GM18507 (cell line): ENCODE measurements at regions not wholly inside any gene's neighbourhood (a gene's known extent, or its start where the extent isn't known, plus 50 kb on each side); places are given as distances from the start of the nearest gene placed in this dataset.

Experiments
- DNase-seq: peaks from one replicate; pipeline ENCODE4 v3.0.0; 2011; ENCODE audit warnings: low read depth; ENCODE audit not compliant: insufficient read length; ENCODE audit errors: extremely low spot score
- FAIRE-seq: peaks from 2 replicates; lab custom pipeline; 2011; peaks lifted over from hg19 to GRCh38; lab: Jason Lieb, UNC

DNA sequence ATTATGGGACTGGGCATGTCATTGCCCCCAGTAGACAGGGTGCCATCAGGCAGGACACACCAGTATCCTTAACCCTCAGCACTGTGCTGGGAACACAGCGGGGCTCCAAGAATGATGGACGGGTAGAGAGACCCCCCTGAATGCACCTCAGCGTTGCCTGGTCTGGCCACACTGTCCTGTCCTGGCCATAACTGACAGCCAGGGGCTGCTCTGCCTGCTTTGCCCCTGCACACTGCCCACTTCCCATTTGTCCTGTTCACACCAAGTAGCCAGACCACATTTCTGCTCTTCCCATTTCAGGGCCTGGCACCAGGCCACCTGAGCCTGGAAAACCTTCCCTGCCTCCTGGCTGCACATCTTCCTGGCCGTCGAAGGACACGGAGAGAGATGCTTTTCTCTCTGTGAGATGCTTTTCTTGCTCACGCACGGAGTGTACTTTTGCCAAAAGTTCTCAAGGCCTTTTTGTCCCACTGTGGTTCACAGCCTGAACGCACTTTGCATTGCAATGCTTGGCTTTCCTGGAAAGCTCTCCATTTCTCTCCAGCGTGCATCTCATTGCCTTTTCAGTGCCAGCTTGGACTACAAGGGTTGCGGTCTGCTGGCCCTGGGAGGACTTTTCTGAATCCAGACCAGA lies 131.0 kb upstream of the EEPD1 start:
- FAIRE-seq: no peak

DNA sequence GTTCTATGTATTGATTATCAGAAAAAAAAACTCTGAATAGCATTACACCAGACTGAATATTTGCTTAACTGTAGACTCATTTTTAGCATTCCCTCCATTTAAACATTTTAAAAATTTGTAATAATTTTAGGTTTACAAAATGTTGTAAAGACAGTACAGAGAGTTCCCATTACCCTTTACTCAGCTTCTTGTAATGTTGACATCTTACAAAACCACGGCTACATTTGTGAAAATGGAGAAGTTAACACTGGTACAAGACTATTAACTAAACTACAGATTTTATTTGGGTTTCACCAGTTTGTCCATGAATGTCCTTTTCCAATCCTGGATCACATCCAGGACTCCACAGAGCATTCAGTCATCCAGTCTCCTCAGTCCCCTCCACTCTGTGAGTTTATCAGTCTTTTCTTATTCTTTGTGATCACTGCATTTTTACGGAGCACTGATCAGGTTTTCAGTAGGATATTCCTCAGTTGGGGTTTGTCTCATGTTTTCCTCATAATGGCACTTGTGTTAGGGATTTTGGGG lies 130.0 kb upstream of the EEPD1 start:
- DNase-seq (no peak), FAIRE-seq (no peak)

More for the DNA sequence above, 131.0 kb upstream of the EEPD1 start:
- no peak for DNase-seq

DNA sequence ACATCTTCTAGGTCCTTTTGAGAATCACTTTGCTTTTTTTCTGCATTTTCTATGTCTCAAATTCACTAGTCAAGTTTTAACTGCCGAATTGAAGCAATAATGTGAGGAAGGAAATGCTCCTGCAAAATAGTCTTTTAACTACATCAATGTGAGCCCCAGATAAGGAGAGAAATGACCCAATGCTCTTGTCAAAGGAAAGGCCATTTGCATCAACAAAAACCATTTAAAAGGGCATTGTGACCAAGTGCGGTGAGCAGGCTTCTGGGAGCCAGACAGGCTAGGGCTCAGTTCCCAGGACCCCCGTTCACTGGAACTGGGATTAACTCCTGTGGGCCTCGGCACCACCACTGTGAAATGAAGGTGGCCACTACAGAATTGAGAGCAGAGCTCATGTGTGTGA lies 127.9 kb upstream of the EEPD1 start:
- DNase-seq: no peak

DNA sequence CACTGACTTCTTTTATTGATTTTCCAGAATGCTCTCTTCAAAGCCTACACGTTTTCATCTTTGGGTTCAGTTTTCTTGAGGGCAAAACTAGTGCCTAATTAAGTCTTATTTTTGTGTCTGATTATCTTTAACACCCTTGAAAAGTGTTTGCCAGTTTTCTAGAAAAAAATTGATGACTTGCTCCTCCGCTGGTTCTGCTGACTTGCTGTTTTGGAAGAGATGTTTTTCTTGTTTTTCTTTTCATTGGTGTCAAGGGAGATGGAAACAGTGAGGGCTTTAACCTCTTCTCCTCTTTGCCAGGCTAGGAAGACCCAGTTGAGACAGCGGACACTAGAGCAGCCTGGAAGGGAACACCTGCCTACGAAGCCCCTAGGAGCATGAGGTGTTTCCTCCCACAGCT lies 123.7 kb upstream of the EEPD1 start:
- FAIRE-seq (no peak), DNase-seq (no peak)

More for the DNA sequence above, 127.9 kb upstream of the EEPD1 start:
- no peak for FAIRE-seq

DNA sequence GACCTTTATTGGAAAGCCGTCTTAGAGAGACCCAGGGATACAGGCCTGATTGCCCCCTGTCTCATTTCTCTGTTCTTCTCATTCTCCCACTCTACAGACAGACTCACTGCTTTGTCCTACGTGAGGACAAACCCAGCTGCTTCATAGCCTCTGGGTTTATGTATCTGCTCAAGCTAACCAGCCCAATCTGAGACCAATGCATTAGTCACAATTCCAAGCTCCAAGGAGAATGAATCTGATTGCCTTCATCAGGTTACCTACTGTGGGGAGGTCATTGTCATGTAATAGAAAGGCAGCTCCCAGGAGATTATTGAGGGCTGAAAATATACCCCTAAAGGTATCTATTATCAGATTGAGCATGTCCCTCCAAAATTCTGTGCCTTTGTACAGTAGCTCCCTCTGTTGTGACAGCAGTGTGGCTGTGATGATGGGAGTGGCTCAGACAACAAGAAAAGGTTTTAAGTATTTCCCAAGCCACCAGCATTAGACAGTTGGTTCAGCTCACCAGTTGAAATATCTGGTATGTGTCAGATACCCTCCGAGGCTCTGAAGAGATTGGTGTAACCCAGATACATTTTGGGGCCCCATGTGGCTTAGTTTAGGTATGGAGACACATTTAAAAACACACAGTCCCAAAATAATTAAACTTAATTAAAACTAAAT lies 123.1 kb upstream of the EEPD1 start:
- FAIRE-seq: no peak
- DNase-seq: no peak

DNA sequence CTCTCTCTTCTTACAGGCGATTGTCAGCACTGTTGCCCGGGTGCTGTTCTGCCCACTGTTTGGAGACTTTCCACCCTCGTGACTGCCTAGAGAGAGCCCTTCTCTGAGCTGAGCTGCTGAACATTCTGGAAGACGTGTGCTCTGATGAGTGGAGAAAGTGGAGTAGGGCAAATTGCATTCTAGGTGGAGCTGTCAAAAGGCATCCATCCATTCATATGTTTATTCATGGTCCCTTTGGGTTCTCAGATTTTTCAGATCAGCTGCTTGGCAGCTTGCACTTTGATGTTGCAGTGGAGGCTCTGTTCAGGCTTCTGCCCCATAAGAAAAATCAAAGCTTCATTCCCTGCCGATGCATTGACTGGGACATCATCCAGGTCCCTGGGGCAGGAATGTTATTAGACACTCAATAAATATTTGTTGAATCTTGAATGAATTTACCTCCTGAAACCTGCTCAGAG lies 120.7 kb upstream of the EEPD1 start:
- no peak for DNase-seq
- FAIRE-seq: no peak

DNA sequence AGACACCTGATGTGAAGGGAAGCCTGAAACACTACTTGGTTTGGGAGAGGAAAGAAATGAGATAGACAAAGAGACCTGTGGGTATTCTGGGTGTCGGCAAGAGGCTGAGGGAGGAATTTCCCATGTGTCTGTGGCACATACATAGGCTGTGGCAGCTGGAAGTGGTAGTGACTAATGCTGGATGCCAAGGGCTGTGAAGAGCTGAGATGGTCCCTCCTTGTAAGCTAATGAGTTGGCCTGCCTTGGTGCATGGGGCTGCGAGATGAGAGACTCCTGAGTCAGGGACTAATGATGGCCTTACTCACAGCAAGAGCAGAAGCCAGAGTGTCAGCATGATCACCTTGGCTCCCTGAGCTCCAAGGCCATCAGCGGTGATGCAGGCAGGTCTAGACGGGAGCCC lies 119.0 kb upstream of the EEPD1 start:
- DNase-seq: no peak
- no peak for FAIRE-seq

DNA sequence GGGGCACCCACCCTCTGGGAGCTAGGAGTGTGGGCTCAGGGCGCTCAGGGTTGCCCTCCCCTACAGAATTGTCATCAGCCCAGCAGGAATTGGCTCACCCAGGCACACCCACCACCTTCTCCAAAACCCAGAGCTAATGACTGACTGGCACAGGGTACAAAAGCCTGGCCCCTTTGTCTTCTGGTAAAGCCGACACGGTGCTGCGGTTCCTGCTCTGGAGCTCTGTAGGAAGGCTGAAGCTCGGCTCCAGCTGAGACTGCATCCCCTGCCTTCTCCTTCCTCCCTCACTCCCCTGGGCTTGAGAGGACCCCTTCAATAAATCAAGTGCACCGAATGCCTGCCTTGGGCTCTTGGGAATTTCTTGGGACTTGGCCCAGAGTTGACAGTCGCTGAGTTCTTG lies 117.9 kb upstream of the EEPD1 start:
- FAIRE-seq (no peak), DNase-seq (no peak)

DNA sequence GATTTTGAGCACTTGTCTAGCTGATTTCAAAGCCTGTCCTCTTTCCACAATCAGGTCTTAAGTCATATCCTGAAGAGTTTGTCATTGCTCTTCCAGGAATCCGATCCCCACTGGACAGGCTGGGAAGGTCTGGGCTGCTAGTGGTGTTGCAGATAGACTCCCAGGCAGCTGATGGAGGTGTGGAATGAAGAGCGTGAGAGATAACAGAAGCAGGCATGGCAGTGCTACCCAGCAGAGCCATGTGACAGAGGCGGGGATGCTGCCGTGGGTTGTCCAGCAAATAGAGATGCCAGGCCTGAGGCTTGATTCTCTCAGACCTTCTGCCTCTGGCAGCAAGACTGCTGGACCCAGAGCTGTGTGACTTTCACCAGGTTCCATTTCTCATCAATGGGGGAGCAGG lies 116.5 kb upstream of the EEPD1 start:
- FAIRE-seq (no peak), DNase-seq (no peak)

DNA sequence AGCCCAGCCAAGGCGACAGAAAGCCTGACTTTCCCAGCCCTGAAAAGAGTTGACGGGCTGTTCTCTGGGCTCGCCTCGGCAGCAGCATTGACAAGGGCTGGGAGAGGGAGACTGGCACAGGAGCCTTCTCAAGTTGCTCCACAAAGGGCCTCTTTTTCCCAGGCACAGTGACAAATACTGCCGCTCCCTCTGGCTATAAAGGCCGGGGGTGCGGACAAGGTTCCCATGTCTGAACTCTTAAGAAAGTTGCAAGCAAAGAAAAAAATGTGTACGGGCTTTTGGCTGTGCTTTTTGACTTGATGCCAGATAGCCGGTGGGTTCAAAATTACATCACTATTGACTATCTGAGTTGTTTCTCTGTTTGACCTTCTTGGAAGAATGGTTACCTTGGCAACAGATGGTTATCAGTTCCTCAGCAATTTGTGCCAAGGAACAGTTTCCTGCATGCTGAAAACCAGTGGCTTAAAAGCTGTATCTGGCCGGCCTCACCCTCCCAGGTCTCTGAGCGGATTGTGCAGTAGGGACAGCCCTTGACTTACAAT lies 115.9 kb upstream of the EEPD1 start:
- DNase-seq: no peak
- no peak for FAIRE-seq

DNA sequence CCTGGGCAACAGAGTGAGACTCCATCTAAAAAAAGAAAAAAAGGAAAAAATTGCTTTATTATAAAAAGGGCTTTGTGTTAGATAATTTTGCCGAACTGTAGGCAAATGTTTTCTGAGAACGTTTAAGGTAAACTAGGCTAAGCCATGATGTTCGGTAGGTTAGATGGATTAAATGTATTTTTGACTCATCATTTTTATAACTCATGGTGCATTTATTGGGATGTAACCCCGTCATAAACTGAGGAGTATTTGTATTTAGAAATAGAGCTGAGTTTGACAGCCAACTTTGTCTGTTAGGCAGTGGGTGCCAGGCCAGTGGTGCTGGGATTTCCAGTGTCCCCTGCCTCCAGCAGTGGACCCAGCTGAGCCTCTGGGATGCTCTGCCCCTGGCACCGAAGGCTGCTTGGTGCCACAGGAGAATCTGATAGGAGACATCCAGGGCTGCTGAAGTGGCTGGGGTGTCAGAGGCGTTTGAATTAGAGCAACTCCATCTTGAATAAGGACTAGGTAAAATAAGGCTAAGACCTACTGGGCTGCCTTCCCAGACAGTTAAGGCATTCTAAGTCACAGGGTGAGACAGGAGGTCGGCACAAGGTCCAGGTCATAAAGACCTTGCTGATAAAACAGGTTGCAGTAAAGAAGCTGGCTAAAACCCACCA lies 114.9 kb upstream of the EEPD1 start:
- FAIRE-seq (no peak), DNase-seq (no peak)

DNA sequence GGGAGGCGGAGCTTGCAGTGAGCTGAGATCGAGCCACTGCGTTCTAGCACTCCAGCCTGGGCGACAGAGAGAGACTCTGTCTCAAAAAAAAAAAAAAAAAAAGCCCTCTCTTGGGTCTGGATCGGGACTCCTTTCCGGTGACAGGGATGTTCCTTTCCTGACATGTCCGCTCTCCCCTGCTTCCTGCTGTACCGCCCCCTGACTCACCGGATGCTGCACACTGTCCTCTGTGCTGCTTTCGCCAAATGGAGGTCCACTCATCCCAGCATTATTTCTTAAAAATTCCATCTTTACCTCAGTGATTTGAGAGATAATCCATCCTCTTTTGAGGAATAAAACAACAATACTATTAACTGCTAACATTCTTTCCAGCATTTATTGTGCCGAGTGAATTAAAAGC lies 113.8 kb upstream of the EEPD1 start:
- DNase-seq: no peak
- FAIRE-seq: no peak

DNA sequence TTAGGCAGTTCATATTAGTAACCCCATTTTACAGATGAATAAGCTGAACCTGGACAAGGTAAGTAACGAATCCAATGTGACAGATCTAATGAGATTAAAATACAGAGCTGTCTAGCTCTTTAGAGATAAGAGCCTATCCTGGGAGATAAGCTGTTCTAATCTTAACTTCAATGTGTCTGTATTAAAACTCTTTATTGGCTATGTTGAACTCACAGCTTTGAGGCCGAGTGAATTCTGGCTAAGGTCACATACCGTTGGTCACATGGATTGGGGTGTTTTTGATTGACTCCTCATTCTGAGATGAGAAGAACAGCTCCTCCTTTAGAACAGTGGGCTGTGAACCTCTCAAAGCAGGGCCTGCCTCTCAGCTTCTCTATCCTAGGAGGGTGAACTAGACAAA lies 113.4 kb upstream of the EEPD1 start:
- FAIRE-seq (no peak), DNase-seq (no peak)

DNA sequence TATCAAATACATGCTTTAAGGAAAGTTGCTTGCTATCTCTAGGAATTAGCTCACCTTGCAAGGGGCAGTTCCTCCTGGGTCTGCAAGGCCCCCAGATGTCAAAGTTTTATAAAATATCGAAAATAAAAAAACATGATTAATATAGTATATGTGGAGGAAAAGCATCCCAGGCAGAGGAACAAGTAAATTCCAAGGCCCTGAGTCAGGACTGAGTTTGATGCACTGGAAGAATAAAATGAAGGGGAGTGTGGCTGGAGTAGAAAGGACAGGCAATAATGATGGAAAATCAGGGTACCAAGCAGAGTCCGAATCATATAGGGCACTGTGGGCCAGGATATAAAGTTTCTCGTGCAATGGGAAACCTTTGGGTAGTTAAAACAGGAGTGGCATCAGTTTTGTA lies 112.4 kb upstream of the EEPD1 start:
- FAIRE-seq (no peak), DNase-seq (no peak)

DNA sequence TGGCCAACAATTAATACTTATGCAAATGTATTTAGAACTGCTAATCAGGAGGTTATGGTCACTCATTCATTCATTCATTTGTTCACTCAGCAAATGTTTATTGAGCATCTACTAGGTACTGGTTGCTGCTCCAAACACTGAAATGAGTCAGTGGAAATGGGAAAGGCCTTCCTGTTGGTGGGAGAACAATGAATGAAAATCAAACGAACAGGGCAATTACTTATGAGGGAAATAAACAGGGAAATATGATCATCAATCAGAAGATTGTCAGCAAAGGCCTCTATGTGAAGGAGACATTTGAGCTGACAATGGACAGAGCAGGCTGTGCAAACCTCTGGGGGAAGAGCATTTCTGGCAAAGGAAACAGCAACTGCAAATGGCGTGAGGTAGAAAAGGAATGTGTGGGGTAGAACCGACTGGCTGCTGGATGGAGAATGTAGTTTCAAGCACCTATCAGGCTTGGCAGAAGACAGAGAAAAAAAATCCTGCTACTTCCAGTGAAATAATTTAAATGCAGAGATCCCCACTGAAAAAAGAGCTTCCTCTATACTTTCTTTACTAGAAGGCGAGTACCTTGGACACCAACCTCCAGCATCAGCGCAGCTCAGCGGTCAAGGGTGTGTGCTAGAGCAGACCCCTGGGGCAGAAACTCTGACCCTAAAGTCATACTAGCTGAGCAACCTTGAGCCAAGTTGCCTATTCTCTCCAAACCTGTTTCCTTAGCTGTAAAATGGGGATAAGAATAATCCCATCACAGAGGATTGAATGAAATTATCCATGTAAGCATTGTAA lies 108.8 kb upstream of the EEPD1 start:
- no peak for FAIRE-seq
- DNase-seq: no peak

DNA sequence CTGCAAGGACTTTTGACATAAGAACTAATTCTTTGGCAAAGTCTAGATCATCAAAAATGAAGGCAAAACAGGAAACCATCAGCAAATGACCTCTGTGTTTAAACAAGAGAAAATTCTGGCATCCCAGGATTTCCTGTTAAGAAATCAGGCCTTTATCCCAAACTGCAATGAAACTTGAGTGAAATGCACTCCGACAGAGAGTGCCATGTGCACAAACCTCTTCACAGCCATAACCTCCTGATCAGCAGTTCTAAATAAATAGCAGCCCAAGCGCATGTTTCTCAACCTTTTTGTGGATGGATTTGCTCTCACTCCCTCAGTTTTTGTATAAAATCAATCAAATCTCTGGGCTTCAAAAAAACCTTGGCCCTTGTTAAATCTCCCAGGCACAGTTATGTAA lies 107.7 kb upstream of the EEPD1 start:
- FAIRE-seq (no peak), DNase-seq (no peak)

DNA sequence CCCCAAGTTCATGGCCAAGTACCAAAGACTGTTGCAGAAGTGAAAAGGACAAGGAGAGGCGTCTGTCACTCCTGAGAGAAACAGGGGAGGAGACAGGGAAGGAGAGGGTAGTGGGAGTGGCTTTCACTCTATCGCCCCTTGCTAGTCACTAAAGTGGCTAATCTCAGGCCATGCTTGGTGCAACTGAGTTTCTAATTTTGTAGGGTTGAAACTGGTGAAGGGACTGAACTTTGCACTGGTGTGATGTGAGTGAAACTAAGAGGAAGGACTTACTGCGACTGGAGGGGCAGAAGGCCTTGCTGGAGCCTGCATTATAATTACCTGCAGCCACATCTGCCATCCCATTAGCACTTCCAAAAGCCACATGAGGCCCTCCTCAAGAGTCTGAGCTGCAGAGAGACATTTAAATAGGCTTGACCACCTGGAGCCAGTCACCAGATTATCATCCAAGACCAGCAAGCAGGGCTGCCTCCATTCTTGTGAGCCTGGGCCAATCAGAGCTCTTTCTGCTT lies 107.2 kb upstream of the EEPD1 start:
- FAIRE-seq (no peak), DNase-seq (no peak)

DNA sequence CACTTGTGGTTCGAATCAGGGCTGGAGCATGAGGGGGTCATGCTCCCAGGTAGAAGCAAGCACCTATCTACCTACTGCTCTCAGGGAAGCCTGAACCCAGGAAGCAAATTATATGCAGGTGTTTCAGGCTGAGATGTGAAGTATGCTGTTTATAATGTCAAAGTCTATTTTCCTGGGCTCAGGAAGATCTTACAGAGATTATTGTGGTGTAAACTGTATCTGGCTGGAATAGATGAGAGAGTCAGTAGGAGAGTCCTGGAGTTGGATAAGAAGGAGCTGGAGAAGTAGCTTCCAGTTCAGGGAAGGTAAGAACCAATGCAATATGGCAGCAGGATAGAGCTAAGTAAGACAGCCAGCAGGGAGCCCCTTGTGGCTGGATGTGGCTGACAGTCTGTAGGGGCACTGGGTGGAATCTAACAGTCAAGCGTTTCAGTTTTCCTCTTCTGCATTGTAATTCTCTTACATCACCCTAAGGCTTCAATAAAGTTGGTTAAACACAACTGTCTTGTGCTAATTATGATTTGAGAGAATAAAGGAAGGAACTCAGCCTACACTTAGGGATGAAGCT lies 105.9 kb upstream of the EEPD1 start:
- DNase-seq: no peak

DNA sequence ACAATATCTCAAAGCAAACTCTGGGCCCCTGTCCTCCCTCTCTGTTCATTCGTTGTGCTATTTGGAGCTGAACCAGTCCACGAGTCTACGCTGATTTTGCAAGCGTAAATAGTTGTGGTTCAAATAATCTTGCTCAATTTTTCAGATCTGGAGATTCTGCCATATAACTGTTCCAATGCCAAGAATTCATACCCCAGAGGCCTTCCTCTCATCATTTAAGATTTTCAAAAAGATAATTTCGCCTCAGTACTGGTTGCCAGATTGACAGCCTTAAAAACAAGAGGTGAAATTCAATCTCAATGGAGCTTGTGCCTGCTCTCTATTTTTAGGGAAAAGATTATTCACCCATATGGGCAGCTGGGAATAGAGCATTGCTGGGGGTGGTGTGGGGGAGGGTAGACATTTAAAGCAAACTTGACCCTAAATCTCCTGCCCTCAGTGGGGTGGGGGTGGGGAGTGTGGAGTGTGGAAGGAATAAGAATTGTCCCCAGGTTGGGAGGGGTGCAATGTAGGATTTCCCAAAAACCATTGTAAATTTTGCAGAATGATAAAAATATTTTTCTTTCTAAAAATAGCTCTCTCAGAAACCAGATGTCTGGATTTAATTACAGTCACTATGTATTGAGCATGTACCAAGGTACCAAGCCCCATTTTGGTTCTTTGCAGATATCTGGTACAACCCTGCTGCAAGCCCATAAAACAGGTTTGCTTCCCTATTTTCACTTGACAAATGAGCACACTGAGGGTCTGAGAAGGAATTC lies 104.7 kb upstream of the EEPD1 start:
- FAIRE-seq (no peak), DNase-seq (no peak)

More for the DNA sequence above, 105.9 kb upstream of the EEPD1 start:
- no peak for FAIRE-seq
